GM23338 (cell line): ENCODE measurements at regions not wholly inside any gene's neighbourhood (a gene's known extent, or its start where the extent isn't known, plus 50 kb on each side); places are given as distances from the start of the nearest gene placed in this dataset.

Experiments used
- ATAC-seq: fragments of 200-7000 bp; cut with Tn5 transposase; 3 replicates; pipeline ENCODE4 v1.9.1; 2020
- DNase-seq: peaks from one replicate; pipeline ENCODE4 v3.0.0-alpha.2; 2015; ENCODE audit warnings: low spot score
- H2AFZ ChIP-seq: fragments of 200-600 bp; sonication (generic); 2 replicates; pipeline ENCODE4 v1.8.0; 2016; ENCODE audit warnings: antibody characterized with exemption, mild to moderate bottlenecking, moderate library complexity
- H3F3A ChIP-seq: fragments of 200-600 bp; sonication (generic); replicated peaks from 2 replicates; pipeline ENCODE4 v1.8.0; 2017; ENCODE audit warnings: antibody characterized with exemption, mixed run types, low read depth
- H3K27ac ChIP-seq: fragments of 200-600 bp; sonication (generic); 2 replicates; pipeline ENCODE4 v1.6.1; 2016; ENCODE audit warnings: low read depth
- H3K27me3 ChIP-seq: fragments of 200-600 bp; sonication (generic); 2 replicates; pipeline ENCODE4 v1.8.0; 2016; ENCODE audit warnings: mild to moderate bottlenecking, mixed run types, moderate library complexity; ENCODE audit not compliant: insufficient read depth
- H3K36me3 ChIP-seq: fragments of 200-600 bp; sonication (generic); 2 replicates; pipeline ENCODE4 v1.8.0; 2016; ENCODE audit warnings: mild to moderate bottlenecking; ENCODE audit not compliant: insufficient read depth
- H3K4me1 ChIP-seq: fragments of 200-600 bp; sonication (generic); 2 replicates; pipeline ENCODE4 v1.8.0; 2016; ENCODE audit warnings: mild to moderate bottlenecking, moderate library complexity; ENCODE audit not compliant: insufficient read depth
- H3K4me2 ChIP-seq: fragments of 200-600 bp; sonication (generic); 2 replicates; pipeline ENCODE4 v1.7.1; 2017; ENCODE audit warnings: mixed run types
- H3K4me3 ChIP-seq: fragments of 200-600 bp; sonication (generic); 2 replicates; pipeline ENCODE4 v1.6.1; 2016; ENCODE audit warnings: mixed run types
- H3K79me2 ChIP-seq: fragments of 200-600 bp; sonication (generic); replicated peaks from 2 replicates; pipeline ENCODE4 v1.8.0; 2017; ENCODE audit warnings: mild to moderate bottlenecking; ENCODE audit not compliant: insufficient read depth
- H3K9me2 ChIP-seq: fragments of 200-600 bp; sonication (generic); 2 replicates; pipeline ENCODE4 v1.8.0; 2017; ENCODE audit not compliant: insufficient read depth
- H4K20me1 ChIP-seq: fragments of 200-600 bp; sonication (generic); replicated peaks from 2 replicates; pipeline ENCODE4 v1.8.0; 2017; ENCODE audit warnings: mild to moderate bottlenecking; ENCODE audit not compliant: insufficient read depth
- H3K27ac Mint-ChIP-seq: 2 replicates; pipeline ENCODE4 v1.8.0; 2020; ENCODE audit warnings: inconsistent platforms, mild to moderate bottlenecking, moderate library complexity, mixed read lengths
- H3K27me3 Mint-ChIP-seq: 3 replicates; pipeline ENCODE4 v1.8.0; 2022; ENCODE audit warnings: low read depth, mild to moderate bottlenecking, moderate library complexity, mixed read lengths, inconsistent platforms; ENCODE audit not compliant: insufficient read depth, poor library complexity
- H3K36me3 Mint-ChIP-seq: 3 replicates; pipeline ENCODE4 v1.8.0; 2021; ENCODE audit warnings: low read depth, mild to moderate bottlenecking, inconsistent platforms, moderate library complexity, mixed read lengths
- H3K4me1 Mint-ChIP-seq: 3 replicates; pipeline ENCODE4 v1.8.0; 2020; ENCODE audit warnings: mild to moderate bottlenecking, inconsistent platforms, mixed read lengths
- H3K4me3 Mint-ChIP-seq: 3 replicates; pipeline ENCODE4 v1.8.0; 2021; ENCODE audit warnings: moderate library complexity, mild to moderate bottlenecking, inconsistent platforms, mixed read lengths
- H3K9me3 Mint-ChIP-seq: 3 replicates; pipeline ENCODE4 v1.8.0; 2020; ENCODE audit warnings: moderate library complexity, mild to moderate bottlenecking, inconsistent platforms, mixed read lengths
- CTCF ChIP-seq, 2 experiments: fragments of 200-600 bp in 1 of 2; sonication (generic) in 1 of 2; conservative IDR thresholded peaks; 2 replicates each; pipeline versions ENCODE4 v1.5.1 to v1.6.1; 2016 to 2017; ENCODE audit warnings: antibody characterized with exemption in 2 of 2, low read depth in 2 of 2, mild to moderate bottlenecking in 2 of 2, moderate library complexity in 1 of 2
- EZH2 ChIP-seq: fragments of 200-600 bp; sonication (generic); IDR thresholded peaks from one replicate; pipeline ENCODE4 v1.8.0; 2017; ENCODE audit warnings: antibody characterized with exemption, mild to moderate bottlenecking, low read depth; ENCODE audit not compliant: unreplicated experiment
- EZH2phosphoT487 ChIP-seq: fragments of 200-600 bp; sonication (generic); IDR thresholded peaks from one replicate; pipeline ENCODE4 v1.8.1; 2018; ENCODE audit warnings: antibody characterized with exemption; ENCODE audit not compliant: unreplicated experiment
- POLR2AphosphoS5 ChIP-seq: IDR thresholded peaks from 2 replicates; pipeline ENCODE4 v1.6.1; 2016; ENCODE audit warnings: antibody characterized with exemption, low read depth
- STAT1 ChIP-seq: IDR thresholded peaks from one replicate; pipeline ENCODE4 v1.6.1; 2016; ENCODE audit warnings: antibody characterized with exemption; ENCODE audit not compliant: unreplicated experiment
- ZNF114 ChIP-seq: fragments of 250-450 bp; sonication (Bioruptor Pico); IDR thresholded peaks from 2 replicates; pipeline ENCODE4 v1.5.0; 2020; ENCODE audit warnings: mild to moderate bottlenecking, moderate library complexity
- ZNF331 ChIP-seq: fragments of 250-450 bp; sonication (Bioruptor Pico); IDR thresholded peaks from 2 replicates; pipeline ENCODE4 v1.5.0; 2020; ENCODE audit warnings: low read depth, mild to moderate bottlenecking, moderate library complexity
- TF ChIP-seq, protein P1 (sequence below): fragments of 250-450 bp; sonication (Bioruptor Pico); IDR thresholded peaks from 2 replicates; pipeline ENCODE4 v1.5.0; 2020; ENCODE audit warnings: mild to moderate bottlenecking, moderate library complexity
- TF ChIP-seq, protein P2 (sequence below): IDR thresholded peaks from one replicate; pipeline ENCODE4 v1.6.1; 2018; ENCODE audit warnings: antibody characterized with exemption; ENCODE audit not compliant: unreplicated experiment

- Histone ChIP-seq H3K36me3 (no peaks in the 10 kb centered on the region), H3K79me2 (no peaks in the 10 kb centered on the region), H3K9me2 (no peaks in the 10 kb centered on the region), H2AFZ (0 out of 2 replicates have a peak overlapping the region, but pooled peaks have one; percentile 30), H3K4me2 (no peak overlapping the region), H3K27ac (no peak overlapping the region), H3K27me3 (no peaks in the 10 kb centered on the region), H3K4me3 (no peak overlapping the region), H3K4me1 (no peaks in the 10 kb centered on the region), H4K20me1 (no peaks in the 10 kb centered on the region), H3F3A (no peaks in the 10 kb centered on the region)
- Mint-ChIP-seq H3K27me3 (peaks cover 1% of the 10 kb centered on the region), H3K4me1 (peaks cover 6% of the 10 kb centered on the region; the same call in 2 of the 3 replicates), H3K27ac (no peak overlapping the region), H3K9me3 (no peaks in the 10 kb centered on the region), H3K4me3 (no peak overlapping the region), H3K36me3 (no peaks in the 10 kb centered on the region)
- 0 out of 4 replicates have a peak, but pooled peaks of 1 of the 2 experiments have one; percentile 14 for TF ChIP-seq CTCF (conservative IDR thresholded peaks at IDR 0.05; ENCODE audit: low read depth in 2 of 2)
- TF ChIP-seq ZNF114: no peak
- no peak for DNase-seq
- no peak for ATAC-seq
Observed at GRCh38 chr13:68816715-68817114, 1290.9 kb upstream of the ATXN8OS start.

GRCh38 chr13:68813180-68813796 lies 1294.3 kb upstream of the ATXN8OS start:
- Histone ChIP-seq H3F3A (no peaks in the 10 kb centered on the region), H3K27ac (no peak overlapping the region), H3K4me1 (no peaks in the 10 kb centered on the region), H4K20me1 (no peaks in the 10 kb centered on the region), H3K36me3 (no peaks in the 10 kb centered on the region), H2AFZ (peak overlapping the region; percentile 8; the same call in 1 of the 2 replicates), H3K4me2 (no peak overlapping the region), H3K27me3 (no peaks in the 10 kb centered on the region), H3K9me2 (no peaks in the 10 kb centered on the region), H3K79me2 (no peaks in the 10 kb centered on the region), H3K4me3 (no peak overlapping the region)
- DNase-seq (no peak), ATAC-seq (no peak)
- H3K27ac Mint-ChIP-seq: no peak overlapping the region
- no peaks in the 10 kb centered on the region for H3K9me3 Mint-ChIP-seq
- H3K4me1 Mint-ChIP-seq: peaks cover 6% of the 10 kb centered on the region
- peaks cover 1% of the 10 kb centered on the region for H3K27me3 Mint-ChIP-seq
- H3K36me3 Mint-ChIP-seq: no peaks in the 10 kb centered on the region
- no peak overlapping the region for H3K4me3 Mint-ChIP-seq
- TF ChIP-seq EZH2phosphoT487: no peak
- TF ChIP-seq POLR2AphosphoS5: no peak
- no peak for TF ChIP-seq ZNF331 (CRISPR knock-in tag)
- TF ChIP-seq, protein P1, sequence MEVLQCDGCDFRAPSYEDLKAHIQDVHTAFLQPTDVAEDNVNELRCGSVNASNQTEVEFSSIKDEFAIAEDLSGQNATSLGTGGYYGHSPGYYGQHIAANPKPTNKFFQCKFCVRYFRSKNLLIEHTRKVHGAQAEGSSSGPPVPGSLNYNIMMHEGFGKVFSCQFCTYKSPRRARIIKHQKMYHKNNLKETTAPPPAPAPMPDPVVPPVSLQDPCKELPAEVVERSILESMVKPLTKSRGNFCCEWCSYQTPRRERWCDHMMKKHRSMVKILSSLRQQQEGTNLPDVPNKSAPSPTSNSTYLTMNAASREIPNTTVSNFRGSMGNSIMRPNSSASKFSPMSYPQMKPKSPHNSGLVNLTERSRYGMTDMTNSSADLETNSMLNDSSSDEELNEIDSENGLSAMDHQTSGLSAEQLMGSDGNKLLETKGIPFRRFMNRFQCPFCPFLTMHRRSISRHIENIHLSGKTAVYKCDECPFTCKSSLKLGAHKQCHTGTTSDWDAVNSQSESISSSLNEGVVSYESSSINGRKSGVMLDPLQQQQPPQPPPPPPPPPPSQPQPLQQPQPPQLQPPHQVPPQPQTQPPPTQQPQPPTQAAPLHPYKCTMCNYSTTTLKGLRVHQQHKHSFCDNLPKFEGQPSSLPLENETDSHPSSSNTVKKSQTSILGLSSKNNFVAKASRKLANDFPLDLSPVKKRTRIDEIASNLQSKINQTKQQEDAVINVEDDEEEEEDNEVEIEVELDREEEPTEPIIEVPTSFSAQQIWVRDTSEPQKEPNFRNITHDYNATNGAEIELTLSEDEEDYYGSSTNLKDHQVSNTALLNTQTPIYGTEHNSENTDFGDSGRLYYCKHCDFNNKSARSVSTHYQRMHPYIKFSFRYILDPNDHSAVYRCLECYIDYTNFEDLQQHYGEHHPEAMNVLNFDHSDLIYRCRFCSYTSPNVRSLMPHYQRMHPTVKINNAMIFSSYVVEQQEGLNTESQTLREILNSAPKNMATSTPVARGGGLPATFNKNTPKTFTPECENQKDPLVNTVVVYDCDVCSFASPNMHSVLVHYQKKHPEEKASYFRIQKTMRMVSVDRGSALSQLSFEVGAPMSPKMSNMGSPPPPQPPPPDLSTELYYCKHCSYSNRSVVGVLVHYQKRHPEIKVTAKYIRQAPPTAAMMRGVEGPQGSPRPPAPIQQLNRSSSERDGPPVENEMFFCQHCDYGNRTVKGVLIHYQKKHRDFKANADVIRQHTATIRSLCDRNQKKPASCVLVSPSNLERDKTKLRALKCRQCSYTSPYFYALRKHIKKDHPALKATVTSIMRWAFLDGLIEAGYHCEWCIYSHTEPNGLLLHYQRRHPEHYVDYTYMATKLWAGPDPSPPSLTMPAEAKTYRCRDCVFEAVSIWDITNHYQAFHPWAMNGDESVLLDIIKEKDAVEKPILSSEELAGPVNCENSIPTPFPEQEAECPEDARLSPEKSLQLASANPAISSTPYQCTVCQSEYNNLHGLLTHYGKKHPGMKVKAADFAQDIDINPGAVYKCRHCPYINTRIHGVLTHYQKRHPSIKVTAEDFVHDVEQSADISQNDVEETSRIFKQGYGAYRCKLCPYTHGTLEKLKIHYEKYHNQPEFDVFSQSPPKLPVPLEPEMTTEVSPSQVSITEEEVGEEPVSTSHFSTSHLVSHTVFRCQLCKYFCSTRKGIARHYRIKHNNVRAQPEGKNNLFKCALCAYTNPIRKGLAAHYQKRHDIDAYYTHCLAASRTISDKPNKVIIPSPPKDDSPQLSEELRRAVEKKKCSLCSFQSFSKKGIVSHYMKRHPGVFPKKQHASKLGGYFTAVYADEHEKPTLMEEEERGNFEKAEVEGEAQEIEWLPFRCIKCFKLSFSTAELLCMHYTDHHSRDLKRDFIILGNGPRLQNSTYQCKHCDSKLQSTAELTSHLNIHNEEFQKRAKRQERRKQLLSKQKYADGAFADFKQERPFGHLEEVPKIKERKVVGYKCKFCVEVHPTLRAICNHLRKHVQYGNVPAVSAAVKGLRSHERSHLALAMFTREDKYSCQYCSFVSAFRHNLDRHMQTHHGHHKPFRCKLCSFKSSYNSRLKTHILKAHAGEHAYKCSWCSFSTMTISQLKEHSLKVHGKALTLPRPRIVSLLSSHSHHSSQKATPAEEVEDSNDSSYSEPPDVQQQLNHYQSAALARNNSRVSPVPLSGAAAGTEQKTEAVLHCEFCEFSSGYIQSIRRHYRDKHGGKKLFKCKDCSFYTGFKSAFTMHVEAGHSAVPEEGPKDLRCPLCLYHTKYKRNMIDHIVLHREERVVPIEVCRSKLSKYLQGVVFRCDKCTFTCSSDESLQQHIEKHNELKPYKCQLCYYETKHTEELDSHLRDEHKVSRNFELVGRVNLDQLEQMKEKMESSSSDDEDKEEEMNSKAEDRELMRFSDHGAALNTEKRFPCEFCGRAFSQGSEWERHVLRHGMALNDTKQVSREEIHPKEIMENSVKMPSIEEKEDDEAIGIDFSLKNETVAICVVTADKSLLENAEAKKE (CRISPR knock-in tag): no peak
- TF ChIP-seq STAT1: no peak
- TF ChIP-seq, protein P2, sequence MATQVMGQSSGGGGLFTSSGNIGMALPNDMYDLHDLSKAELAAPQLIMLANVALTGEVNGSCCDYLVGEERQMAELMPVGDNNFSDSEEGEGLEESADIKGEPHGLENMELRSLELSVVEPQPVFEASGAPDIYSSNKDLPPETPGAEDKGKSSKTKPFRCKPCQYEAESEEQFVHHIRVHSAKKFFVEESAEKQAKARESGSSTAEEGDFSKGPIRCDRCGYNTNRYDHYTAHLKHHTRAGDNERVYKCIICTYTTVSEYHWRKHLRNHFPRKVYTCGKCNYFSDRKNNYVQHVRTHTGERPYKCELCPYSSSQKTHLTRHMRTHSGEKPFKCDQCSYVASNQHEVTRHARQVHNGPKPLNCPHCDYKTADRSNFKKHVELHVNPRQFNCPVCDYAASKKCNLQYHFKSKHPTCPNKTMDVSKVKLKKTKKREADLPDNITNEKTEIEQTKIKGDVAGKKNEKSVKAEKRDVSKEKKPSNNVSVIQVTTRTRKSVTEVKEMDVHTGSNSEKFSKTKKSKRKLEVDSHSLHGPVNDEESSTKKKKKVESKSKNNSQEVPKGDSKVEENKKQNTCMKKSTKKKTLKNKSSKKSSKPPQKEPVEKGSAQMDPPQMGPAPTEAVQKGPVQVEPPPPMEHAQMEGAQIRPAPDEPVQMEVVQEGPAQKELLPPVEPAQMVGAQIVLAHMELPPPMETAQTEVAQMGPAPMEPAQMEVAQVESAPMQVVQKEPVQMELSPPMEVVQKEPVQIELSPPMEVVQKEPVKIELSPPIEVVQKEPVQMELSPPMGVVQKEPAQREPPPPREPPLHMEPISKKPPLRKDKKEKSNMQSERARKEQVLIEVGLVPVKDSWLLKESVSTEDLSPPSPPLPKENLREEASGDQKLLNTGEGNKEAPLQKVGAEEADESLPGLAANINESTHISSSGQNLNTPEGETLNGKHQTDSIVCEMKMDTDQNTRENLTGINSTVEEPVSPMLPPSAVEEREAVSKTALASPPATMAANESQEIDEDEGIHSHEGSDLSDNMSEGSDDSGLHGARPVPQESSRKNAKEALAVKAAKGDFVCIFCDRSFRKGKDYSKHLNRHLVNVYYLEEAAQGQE: no peak
- no peak for TF ChIP-seq EZH2
